IMR-90 (cell line): ENCODE measurements at regions not wholly inside any gene's neighbourhood (a gene's known extent, or its start where the extent isn't known, plus 50 kb on each side); places are given as distances from the start of the nearest gene placed in this dataset.

Source experiments
- ATAC-seq: fragments of 200-7000 bp; cut with Tn5 transposase; 2 replicates; pipeline ENCODE4 v1.9.1; 2020; ENCODE audit warnings: low read depth, mild to moderate bottlenecking, moderate library complexity
- BruUV-seq: library from RNA; stranded (reverse); fragments of 400-500 nt; replicated peaks from 2 replicates; lab custom pipeline; 2021; lab: Mats Ljungman, UMichigan
- CTCF ChIA-PET: fragments of 300-600 bp; formaldehyde crosslinking; extraction: SDS; loops from one replicate; lab custom pipeline; 2021; ENCODE audit warnings: antibody characterized with exemption; lab: Yijun Ruan, JAX
- POLR2A ChIA-PET: fragments of 300-600 bp; sonication (Branson Sonifier 250); formaldehyde crosslinking; loops from one replicate; lab custom pipeline; 2022; ENCODE audit warnings: antibody characterized with exemption; ENCODE audit not compliant: unreplicated experiment; lab: Charles Lee
- DNase-seq: peaks from one replicate; pipeline ENCODE4 v3.0.0; 2013
- H2AFZ ChIP-seq: replicated peaks from 2 replicates; pipeline ENCODE3; 2013; ENCODE audit warnings: low read length, mild to moderate bottlenecking; ENCODE audit not compliant: poor library complexity
- H2AK5ac ChIP-seq: 2 replicates; pipeline ENCODE4 v1.6.1; 2013; ENCODE audit warnings: low read depth, low read length, inconsistent platforms
- H2AK9ac ChIP-seq: replicated peaks from 2 replicates; pipeline ENCODE3; 2013; ENCODE audit warnings: mild to moderate bottlenecking, low read depth, low read length, moderate library complexity; ENCODE audit not compliant: poor library complexity
- H2BK120ac ChIP-seq: 2 replicates; pipeline ENCODE4 v1.6.1; 2013; ENCODE audit warnings: low read depth, low read length, inconsistent platforms
- H2BK15ac ChIP-seq: 3 replicates; pipeline ENCODE4 v1.6.1; 2013; ENCODE audit warnings: low read depth, low read length, inconsistent platforms
- H2BK20ac ChIP-seq: 2 replicates; pipeline ENCODE4 v1.6.1; 2013; ENCODE audit warnings: low read depth, mild to moderate bottlenecking, inconsistent platforms, low read length, moderate library complexity
- H2BK5ac ChIP-seq: 2 replicates; pipeline ENCODE4 v1.6.1; 2013; ENCODE audit warnings: mild to moderate bottlenecking, low read depth, low read length, inconsistent platforms; ENCODE audit not compliant: poor library complexity, severe bottlenecking
- H3K14ac ChIP-seq: replicated peaks from 2 replicates; pipeline ENCODE4 v1.6.1; 2013; ENCODE audit warnings: low read depth, low read length, inconsistent platforms
- H3K18ac ChIP-seq: 2 replicates; pipeline ENCODE4 v1.6.1; 2013; ENCODE audit warnings: low read depth, low read length, control low read depth
- H3K23ac ChIP-seq: 2 replicates; pipeline ENCODE4 v1.6.1; 2013; ENCODE audit warnings: low read depth, low read length, inconsistent platforms
- H3K27ac ChIP-seq: 2 replicates; pipeline ENCODE4 v1.5.1; 2013; ENCODE audit warnings: mild to moderate bottlenecking, control low read depth, low read length; ENCODE audit not compliant: insufficient read depth
- H3K27me3 ChIP-seq: 2 replicates; pipeline ENCODE4 v1.6.1; 2013; ENCODE audit warnings: low read length; ENCODE audit not compliant: control insufficient read depth, insufficient read depth
- H3K36me3 ChIP-seq: 2 replicates; pipeline ENCODE4 v1.6.1; 2013; ENCODE audit warnings: low read length, mixed read lengths; ENCODE audit not compliant: control insufficient read depth, insufficient read depth
- H3K4ac ChIP-seq: 2 replicates; pipeline ENCODE4 v1.6.1; 2013; ENCODE audit warnings: low read depth, low read length, inconsistent platforms
- H3K4me1 ChIP-seq: 2 replicates; pipeline ENCODE4 v1.6.1; 2013; ENCODE audit warnings: low read length, mixed read lengths; ENCODE audit not compliant: control insufficient read depth, insufficient read depth
- H3K4me2 ChIP-seq: 2 replicates; pipeline ENCODE4 v1.6.1; 2013; ENCODE audit warnings: low read depth, mild to moderate bottlenecking, control low read depth, low read length, moderate library complexity
- H3K4me3 ChIP-seq: 2 replicates; pipeline ENCODE4 v1.5.1; 2013; ENCODE audit warnings: low read depth, mild to moderate bottlenecking, control low read depth, low read length, moderate library complexity; ENCODE audit not compliant: insufficient read depth
- H3K56ac ChIP-seq: 2 replicates; pipeline ENCODE4 v1.6.1; 2013; ENCODE audit warnings: low read length, inconsistent platforms; ENCODE audit not compliant: insufficient read depth; ENCODE audit errors: extremely low read depth
- H3K79me1 ChIP-seq, 2 experiments: 2 replicates each; pipeline ENCODE4 v1.6.1; 2013; ENCODE audit warnings: low read length in 2 of 2, inconsistent platforms in 1 of 2, low read depth in 1 of 2
- H3K9ac ChIP-seq: 2 replicates; pipeline ENCODE4 v1.6.1; 2013; ENCODE audit warnings: low read depth, low read length, control low read depth
- H3K9me1 ChIP-seq: 2 replicates; pipeline ENCODE4 v1.6.1; 2013; ENCODE audit warnings: low read length, inconsistent platforms; ENCODE audit not compliant: insufficient read depth
- H3K9me3 ChIP-seq: 2 replicates; pipeline ENCODE4 v1.6.1; 2013; ENCODE audit warnings: low read length; ENCODE audit not compliant: control insufficient read depth, insufficient read depth
- H4K20me1 ChIP-seq: 2 replicates; pipeline ENCODE4 v1.6.1; 2013; ENCODE audit warnings: low read length, inconsistent platforms; ENCODE audit not compliant: insufficient read depth
- H4K5ac ChIP-seq: 2 replicates; pipeline ENCODE4 v1.6.1; 2013; ENCODE audit warnings: mild to moderate bottlenecking, low read depth, low read length, control low read depth
- H4K8ac ChIP-seq, 2 experiments: 2 replicates each; pipeline ENCODE4 v1.6.1; 2013; ENCODE audit warnings: low read depth in 2 of 2, low read length in 2 of 2, control low read depth in 1 of 2, inconsistent platforms in 1 of 2
- H4K91ac ChIP-seq: 2 replicates; pipeline ENCODE4 v1.6.1; 2013; ENCODE audit warnings: low read depth, low read length, inconsistent platforms; ENCODE audit not compliant: insufficient read depth
- BHLHE40 ChIP-seq: fragments of 150-350 bp; IDR thresholded peaks from 2 replicates; pipeline ENCODE4 v1.6.1; 2016; ENCODE audit warnings: mild to moderate bottlenecking, low read depth, low read length
- CEBPB ChIP-seq: IDR thresholded peaks from 2 replicates; pipeline ENCODE4 v1.6.1; 2012; ENCODE audit warnings: low read depth, low read length, improper control_type of control experiment
- CHD1 ChIP-seq: IDR thresholded peaks from 2 replicates; pipeline ENCODE4 v1.6.1; 2012; ENCODE audit warnings: low read depth, low read length, improper control_type of control experiment
- CTCF ChIP-seq: conservative IDR thresholded peaks from 2 replicates; pipeline ENCODE4 v1.5.1; 2012; ENCODE audit warnings: mild to moderate bottlenecking, low read depth, low read length, improper control_type of control experiment
- FOS ChIP-seq: fragments of 150-350 bp; IDR thresholded peaks from 2 replicates; pipeline ENCODE4 v1.6.1; 2016; ENCODE audit warnings: low read depth, low read length
- MAFK ChIP-seq: IDR thresholded peaks from 2 replicates; pipeline ENCODE4 v1.6.1; 2012; ENCODE audit warnings: low read depth, low read length, improper control_type of control experiment
- MAZ ChIP-seq: IDR thresholded peaks from 2 replicates; pipeline ENCODE4 v1.6.1; 2012; ENCODE audit warnings: low read depth, mild to moderate bottlenecking, low read length, improper control_type of control experiment, moderate library complexity, borderline replicate concordance
- NFE2L2 ChIP-seq: fragments of 150-350 bp; IDR thresholded peaks from 2 replicates; pipeline ENCODE4 v1.6.1; 2016; ENCODE audit warnings: low read depth, mild to moderate bottlenecking, low read length
- POLR2A ChIP-seq: IDR thresholded peaks from 2 replicates; pipeline ENCODE4 v1.6.1; 2012; ENCODE audit warnings: mild to moderate bottlenecking, low read depth, low read length
- RAD21 ChIP-seq: IDR thresholded peaks from 2 replicates; pipeline ENCODE4 v1.6.1; 2012; ENCODE audit warnings: low read length, improper control_type of control experiment
- RCOR1 ChIP-seq: IDR thresholded peaks from 2 replicates; pipeline ENCODE4 v1.6.1; 2012; ENCODE audit warnings: mild to moderate bottlenecking, low read length, improper control_type of control experiment; ENCODE audit not compliant: insufficient replicate concordance
- RFX5 ChIP-seq: IDR thresholded peaks from 2 replicates; pipeline ENCODE4 v1.8.0; 2012; ENCODE audit warnings: low read depth, mild to moderate bottlenecking, low read length, moderate library complexity
- SMC3 ChIP-seq: fragments of 150-350 bp; IDR thresholded peaks from 2 replicates; pipeline ENCODE4 v1.6.1; 2016; ENCODE audit warnings: low read depth, mild to moderate bottlenecking, antibody characterized with exemption, low read length, moderate library complexity
- WGBS, 2 experiments: methylation state at CpG; one replicate each; pipeline versions ENCODE4 v1.1.5 to v1.1.7; 2013; ENCODE audit warnings: missing lambda C conversion rate in 2 of 2; ENCODE audit not compliant: insufficient read length in 1 of 2; ENCODE audit errors: extremely low coverage in 2 of 2; 5-methylcytosine and 5-hydroxymethylcytosine counted together
- dilution Hi-C: fragments of 300-500 bp; cut with HindIII; formaldehyde crosslinking; loops from one replicate; pipeline ENCODE4 v1.14.3; 2018; ENCODE audit warnings: low sequenced_read_pairs; ENCODE audit not compliant: unreplicated experiment
- in situ Hi-C: fragments of 300-500 bp; cut with MboI; formaldehyde crosslinking; loops from 3 replicates; pipeline ENCODE4 v1.14.3; 2019; ENCODE audit warnings: low sequenced_read_pairs, inconsistent platforms, mixed read lengths
- intact Hi-C: fragments of 100-400 bp; cut with micrococcal nuclease; formaldehyde crosslinking; loops from 2 replicates; pipeline ENCODE4 v1.10.0; 2022
- TF ChIP-seq, protein P1 (sequence below): fragments of 150-350 bp; IDR thresholded peaks from 2 replicates; pipeline ENCODE4 v1.6.1; 2017; ENCODE audit warnings: mild to moderate bottlenecking, antibody characterized with exemption, low read length, low read depth
- TF ChIP-seq, protein P2 (sequence below): fragments of 150-350 bp; IDR thresholded peaks from 2 replicates; pipeline ENCODE4 v1.6.1; 2016; ENCODE audit warnings: low read depth, mild to moderate bottlenecking, low read length, moderate library complexity, borderline replicate concordance

- Histone ChIP-seq H3K4me2 (no peak overlapping the region), H2AK5ac (no peak overlapping the region), H2BK120ac (0 out of 2 replicates have a peak overlapping the region, but pooled peaks have one; percentile 15), H3K9ac (no peak overlapping the region), H3K9me3 (no peaks in the 10 kb centered on the region), H3K36me3 (no peaks in the 10 kb centered on the region), H2BK15ac (no peak overlapping the region), H4K8ac (no peak overlapping the region), H4K20me1 (no peaks in the 10 kb centered on the region), H3K18ac (no peak overlapping the region), H2AFZ (peak overlapping the region; percentile 40), H2BK5ac (no peak overlapping the region), H4K91ac (no peak overlapping the region), H3K56ac (no peak overlapping the region), H3K14ac (no peak overlapping the region), H3K4ac (no peak overlapping the region), H3K79me1 (no peaks in the 10 kb centered on the region), H2AK9ac (no peak overlapping the region), H3K4me3 (no peak overlapping the region), H2BK20ac (no peak overlapping the region), H3K23ac (no peak overlapping the region), H4K5ac (no peak overlapping the region), H3K9me1 (peaks cover 6% of the 10 kb centered on the region; the same call in 1 of the 2 replicates), H3K4me1 (peaks cover 8% of the 10 kb centered on the region; the same call in 1 of the 2 replicates), H3K27me3 (peaks cover 3% of the 10 kb centered on the region), H3K27ac (no peak overlapping the region)
- 83% methylated on average over 8 of the region's 24 CpGs; no CpG with 5 or more reads in 1 of the 2 experiments for WGBS, 2 experiments
- no peak for ATAC-seq
- dilution Hi-C loops, result no loop called here
- intact Hi-C loops, result no loop called here
- in situ Hi-C loops, result no loop called here
- no TSS peak for BruUV-seq
- CTCF ChIA-PET, result no interaction called here
- DNase-seq, result no peak
- POLR2A ChIA-PET, result no interaction called here
- TF ChIP-seq MAZ (no peak), RFX5 (no peak), RCOR1 (no peak), RAD21 (no peak), BHLHE40 (no peak), SMC3 (no peak), NFE2L2 (no peak), CTCF (no peak), FOS (no peak), CHD1 (no peak), MAFK (no peak), CEBPB (no peak), POLR2A (no peak)
- TF ChIP-seq, protein P1, sequence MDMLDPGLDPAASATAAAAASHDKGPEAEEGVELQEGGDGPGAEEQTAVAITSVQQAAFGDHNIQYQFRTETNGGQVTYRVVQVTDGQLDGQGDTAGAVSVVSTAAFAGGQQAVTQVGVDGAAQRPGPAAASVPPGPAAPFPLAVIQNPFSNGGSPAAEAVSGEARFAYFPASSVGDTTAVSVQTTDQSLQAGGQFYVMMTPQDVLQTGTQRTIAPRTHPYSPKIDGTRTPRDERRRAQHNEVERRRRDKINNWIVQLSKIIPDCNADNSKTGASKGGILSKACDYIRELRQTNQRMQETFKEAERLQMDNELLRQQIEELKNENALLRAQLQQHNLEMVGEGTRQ, result no peak
- TF ChIP-seq, protein P2, sequence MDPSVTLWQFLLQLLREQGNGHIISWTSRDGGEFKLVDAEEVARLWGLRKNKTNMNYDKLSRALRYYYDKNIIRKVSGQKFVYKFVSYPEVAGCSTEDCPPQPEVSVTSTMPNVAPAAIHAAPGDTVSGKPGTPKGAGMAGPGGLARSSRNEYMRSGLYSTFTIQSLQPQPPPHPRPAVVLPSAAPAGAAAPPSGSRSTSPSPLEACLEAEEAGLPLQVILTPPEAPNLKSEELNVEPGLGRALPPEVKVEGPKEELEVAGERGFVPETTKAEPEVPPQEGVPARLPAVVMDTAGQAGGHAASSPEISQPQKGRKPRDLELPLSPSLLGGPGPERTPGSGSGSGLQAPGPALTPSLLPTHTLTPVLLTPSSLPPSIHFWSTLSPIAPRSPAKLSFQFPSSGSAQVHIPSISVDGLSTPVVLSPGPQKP, result no peak
Observed at GRCh38 chr2:236888794-236889780, 196.6 kb upstream of the COPS8 start.
